HEK293 (cell line): ENCODE measurements at regions not wholly inside any gene's neighbourhood (a gene's known extent, or its start where the extent isn't known, plus 50 kb on each side); places are given as distances from the start of the nearest gene placed in this dataset.
A peak's percentile ranks its signal among the peaks of the same experiment; 100 is the strongest.

Experiments
- BCL11A ChIP-seq: fragments of 450-650 bp; formaldehyde crosslinking; IDR thresholded peaks from 2 replicates; pipeline ENCODE4 v1.5.1; 2016; ENCODE audit warnings: low read depth, missing biosample characterization, missing genetic modification characterization
- GLI2 ChIP-seq: fragments of 450-650 bp; formaldehyde crosslinking; IDR thresholded peaks from 2 replicates; pipeline ENCODE4; 2017; ENCODE audit warnings: missing biosample characterization, missing genetic modification characterization, low read depth, borderline replicate concordance
- RBAK ChIP-seq: fragments of 450-650 bp; formaldehyde crosslinking; IDR thresholded peaks from 2 replicates; pipeline ENCODE4 v1.5.1; 2016; ENCODE audit warnings: missing biosample characterization, missing genetic modification characterization
- REPIN1 ChIP-seq: fragments of 450-650 bp; formaldehyde crosslinking; IDR thresholded peaks from 2 replicates; pipeline ENCODE4 v1.5.1; 2017; ENCODE audit warnings: missing biosample characterization, missing genetic modification characterization, low read depth
- SP2 ChIP-seq: fragments of 450-650 bp; formaldehyde crosslinking; IDR thresholded peaks from 2 replicates; pipeline ENCODE4 v1.5.1; 2016; ENCODE audit warnings: missing biosample characterization, missing genetic modification characterization
- ZBTB20 ChIP-seq: fragments of 450-650 bp; formaldehyde crosslinking; IDR thresholded peaks from 2 replicates; pipeline ENCODE4 v1.5.1; 2016; ENCODE audit warnings: missing biosample characterization, missing genetic modification characterization
- ZBTB21 ChIP-seq: fragments of 450-650 bp; formaldehyde crosslinking; IDR thresholded peaks from 2 replicates; pipeline ENCODE4 v1.5.1; 2017; ENCODE audit warnings: missing biosample characterization, missing genetic modification characterization
- ZEB2 ChIP-seq: fragments of 450-650 bp; formaldehyde crosslinking; IDR thresholded peaks from 2 replicates; pipeline ENCODE4 v1.5.1; 2016; ENCODE audit warnings: missing biosample characterization, missing genetic modification characterization
- ZFHX2 ChIP-seq: fragments of 450-650 bp; formaldehyde crosslinking; conservative IDR thresholded peaks from 2 replicates; pipeline ENCODE4 v1.5.1; 2016; ENCODE audit warnings: missing biosample characterization, missing genetic modification characterization
- ZNF133 ChIP-seq: fragments of 450-650 bp; formaldehyde crosslinking; IDR thresholded peaks from 2 replicates; pipeline ENCODE4 v1.5.1; 2016; ENCODE audit warnings: missing biosample characterization, missing genetic modification characterization
- ZNF138 ChIP-seq: fragments of 450-650 bp; formaldehyde crosslinking; IDR thresholded peaks from 2 replicates; pipeline ENCODE4 v1.5.1; 2016; ENCODE audit warnings: missing biosample characterization, missing genetic modification characterization, borderline replicate concordance
- ZNF169 ChIP-seq: fragments of 450-650 bp; formaldehyde crosslinking; IDR thresholded peaks from 2 replicates; pipeline ENCODE4 v1.5.1; 2016; ENCODE audit warnings: missing biosample characterization, missing genetic modification characterization
- ZNF335 ChIP-seq: fragments of 450-650 bp; formaldehyde crosslinking; conservative IDR thresholded peaks from 2 replicates; pipeline ENCODE4 v1.5.1; 2016; ENCODE audit warnings: missing biosample characterization, missing genetic modification characterization
- ZNF354C ChIP-seq: fragments of 450-650 bp; formaldehyde crosslinking; IDR thresholded peaks from 2 replicates; pipeline ENCODE4 v1.5.1; 2016; ENCODE audit warnings: missing biosample characterization, missing genetic modification characterization, low read depth, borderline replicate concordance
- ZNF521 ChIP-seq: fragments of 450-650 bp; formaldehyde crosslinking; IDR thresholded peaks from 2 replicates; pipeline ENCODE4 v1.5.1; 2017; ENCODE audit warnings: missing biosample characterization, mild to moderate bottlenecking, missing genetic modification characterization
- ZNF544 ChIP-seq: fragments of 450-650 bp; formaldehyde crosslinking; IDR thresholded peaks from 2 replicates; pipeline ENCODE4 v1.5.0; 2017; ENCODE audit warnings: missing biosample characterization, missing genetic modification characterization
- ZNF560 ChIP-seq: fragments of 450-650 bp; formaldehyde crosslinking; IDR thresholded peaks from 2 replicates; pipeline ENCODE4 v1.5.1; 2017; ENCODE audit warnings: missing biosample characterization, missing genetic modification characterization, borderline replicate concordance
- ZNF561 ChIP-seq: fragments of 450-650 bp; IDR thresholded peaks from 2 replicates; pipeline ENCODE4 v1.5.1; 2018; ENCODE audit warnings: missing biosample characterization, missing genetic modification characterization, borderline replicate concordance
- ZNF658 ChIP-seq: fragments of 450-650 bp; formaldehyde crosslinking; IDR thresholded peaks from 2 replicates; pipeline ENCODE4; 2016; ENCODE audit warnings: missing biosample characterization, missing genetic modification characterization
- ZNF677 ChIP-seq: fragments of 450-650 bp; IDR thresholded peaks from 2 replicates; pipeline ENCODE4 v1.5.0; 2018; ENCODE audit warnings: missing biosample characterization, mild to moderate bottlenecking, missing genetic modification characterization, moderate library complexity
- ZNF785 ChIP-seq: fragments of 450-650 bp; formaldehyde crosslinking; IDR thresholded peaks from 2 replicates; pipeline ENCODE4 v1.5.1; 2016; ENCODE audit warnings: missing biosample characterization, missing genetic modification characterization
- ZNF830 ChIP-seq: fragments of 450-650 bp; IDR thresholded peaks from 2 replicates; pipeline ENCODE4 v1.5.0; 2018; ENCODE audit warnings: missing biosample characterization, missing genetic modification characterization, low read depth, mild to moderate bottlenecking, moderate library complexity
- ZNF837 ChIP-seq: fragments of 450-650 bp; formaldehyde crosslinking; IDR thresholded peaks from 2 replicates; pipeline ENCODE4 v1.5.1; 2016; ENCODE audit warnings: missing biosample characterization, missing genetic modification characterization
- TF ChIP-seq, protein P1 (sequence below): fragments of 450-650 bp; formaldehyde crosslinking; IDR thresholded peaks from 2 replicates; pipeline ENCODE4 v1.5.1; 2016; ENCODE audit warnings: missing biosample characterization, missing genetic modification characterization
- TF ChIP-seq, protein P2 (sequence below): fragments of 450-650 bp; IDR thresholded peaks from 2 replicates; pipeline ENCODE4 v1.5.1; 2018; ENCODE audit warnings: missing biosample characterization, mild to moderate bottlenecking, missing genetic modification characterization
- TF ChIP-seq, protein P3 (sequence below): fragments of 450-650 bp; formaldehyde crosslinking; IDR thresholded peaks from 2 replicates; pipeline ENCODE4 v1.5.1; 2016; ENCODE audit warnings: missing biosample characterization, missing genetic modification characterization
- TF ChIP-seq, protein P4 (sequence below): fragments of 450-650 bp; formaldehyde crosslinking; IDR thresholded peaks from 2 replicates; pipeline ENCODE4 v1.5.1; 2016; ENCODE audit warnings: missing biosample characterization, missing genetic modification characterization, low read depth
- TF ChIP-seq, protein P5 (sequence below): fragments of 450-650 bp; formaldehyde crosslinking; IDR thresholded peaks from 2 replicates; pipeline ENCODE4; 2016; ENCODE audit warnings: missing biosample characterization, missing genetic modification characterization
- TF ChIP-seq, protein P6 (sequence below): fragments of 450-650 bp; formaldehyde crosslinking; IDR thresholded peaks from 2 replicates; pipeline ENCODE4 v1.5.1; 2016; ENCODE audit warnings: missing biosample characterization, missing genetic modification characterization
- TF ChIP-seq, protein P7 (sequence below): fragments of 450-650 bp; formaldehyde crosslinking; IDR thresholded peaks from 2 replicates; pipeline ENCODE4 v1.5.1; 2016; ENCODE audit warnings: missing biosample characterization, missing genetic modification characterization

DNA sequence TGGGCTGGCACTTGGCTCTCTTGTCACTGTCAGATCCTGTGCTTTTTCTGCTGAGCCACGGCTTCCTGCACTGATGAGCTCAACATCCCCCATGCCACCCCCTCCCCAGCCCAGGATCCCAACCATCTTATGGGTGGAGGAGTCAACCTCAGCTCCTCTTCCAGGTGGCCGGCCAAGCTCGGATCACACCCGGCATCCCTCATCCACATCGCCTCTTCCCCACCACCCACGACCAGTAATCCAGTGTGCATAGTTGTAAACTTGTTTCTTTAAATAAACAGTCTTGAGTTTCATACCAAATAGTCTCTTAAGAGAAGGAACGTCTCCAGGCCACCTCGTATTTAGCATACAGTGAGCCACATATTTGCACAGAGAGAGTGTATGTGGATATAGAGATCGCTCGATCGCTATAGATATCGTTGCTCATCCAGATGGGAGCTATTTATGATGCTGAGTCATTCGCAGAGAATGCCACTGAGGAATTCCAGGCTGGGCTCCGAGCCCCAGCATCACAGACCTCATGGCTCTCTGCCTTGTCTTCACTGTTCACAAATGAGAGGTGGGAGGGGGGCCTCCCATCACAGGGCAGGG lies 61.8 kb upstream of the CPLX2 start (continued):
- TF ChIP-seq, protein P1, sequence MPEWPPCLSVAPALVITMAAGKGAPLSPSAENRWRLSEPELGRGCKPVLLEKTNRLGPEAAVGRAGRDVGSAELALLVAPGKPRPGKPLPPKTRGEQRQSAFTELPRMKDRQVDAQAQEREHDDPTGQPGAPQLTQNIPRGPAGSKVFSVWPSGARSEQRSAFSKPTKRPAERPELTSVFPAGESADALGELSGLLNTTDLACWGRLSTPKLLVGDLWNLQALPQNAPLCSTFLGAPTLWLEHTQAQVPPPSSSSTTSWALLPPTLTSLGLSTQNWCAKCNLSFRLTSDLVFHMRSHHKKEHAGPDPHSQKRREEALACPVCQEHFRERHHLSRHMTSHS = no peak
- TF ChIP-seq ZEB2 (tag by site-specific recombination) = 0 out of 2 replicates have a peak, but pooled peaks have one; percentile 28
- TF ChIP-seq ZFHX2 = peak; percentile 69
- TF ChIP-seq ZNF560 (tag by site-specific recombination) = no peak
- TF ChIP-seq, protein P2, sequence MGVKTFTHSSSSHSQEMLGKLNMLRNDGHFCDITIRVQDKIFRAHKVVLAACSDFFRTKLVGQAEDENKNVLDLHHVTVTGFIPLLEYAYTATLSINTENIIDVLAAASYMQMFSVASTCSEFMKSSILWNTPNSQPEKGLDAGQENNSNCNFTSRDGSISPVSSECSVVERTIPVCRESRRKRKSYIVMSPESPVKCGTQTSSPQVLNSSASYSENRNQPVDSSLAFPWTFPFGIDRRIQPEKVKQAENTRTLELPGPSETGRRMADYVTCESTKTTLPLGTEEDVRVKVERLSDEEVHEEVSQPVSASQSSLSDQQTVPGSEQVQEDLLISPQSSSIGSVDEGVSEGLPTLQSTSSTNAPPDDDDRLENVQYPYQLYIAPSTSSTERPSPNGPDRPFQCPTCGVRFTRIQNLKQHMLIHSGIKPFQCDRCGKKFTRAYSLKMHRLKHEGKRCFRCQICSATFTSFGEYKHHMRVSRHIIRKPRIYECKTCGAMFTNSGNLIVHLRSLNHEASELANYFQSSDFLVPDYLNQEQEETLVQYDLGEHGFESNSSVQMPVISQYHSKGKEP (tag by site-specific recombination) = no peak
- no peak for TF ChIP-seq ZNF830 (tag by site-specific recombination)
- no peak for TF ChIP-seq ZNF521 (tag by site-specific recombination)
- TF ChIP-seq GLI2 (tag by site-specific recombination) = no peak
- TF ChIP-seq, protein P3, sequence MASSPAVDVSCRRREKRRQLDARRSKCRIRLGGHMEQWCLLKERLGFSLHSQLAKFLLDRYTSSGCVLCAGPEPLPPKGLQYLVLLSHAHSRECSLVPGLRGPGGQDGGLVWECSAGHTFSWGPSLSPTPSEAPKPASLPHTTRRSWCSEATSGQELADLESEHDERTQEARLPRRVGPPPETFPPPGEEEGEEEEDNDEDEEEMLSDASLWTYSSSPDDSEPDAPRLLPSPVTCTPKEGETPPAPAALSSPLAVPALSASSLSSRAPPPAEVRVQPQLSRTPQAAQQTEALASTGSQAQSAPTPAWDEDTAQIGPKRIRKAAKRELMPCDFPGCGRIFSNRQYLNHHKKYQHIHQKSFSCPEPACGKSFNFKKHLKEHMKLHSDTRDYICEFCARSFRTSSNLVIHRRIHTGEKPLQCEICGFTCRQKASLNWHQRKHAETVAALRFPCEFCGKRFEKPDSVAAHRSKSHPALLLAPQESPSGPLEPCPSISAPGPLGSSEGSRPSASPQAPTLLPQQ (tag by site-specific recombination) = no peak
- TF ChIP-seq SP2 = no peak
- no peak for TF ChIP-seq ZNF658 (tag by site-specific recombination)
- TF ChIP-seq, protein P4, sequence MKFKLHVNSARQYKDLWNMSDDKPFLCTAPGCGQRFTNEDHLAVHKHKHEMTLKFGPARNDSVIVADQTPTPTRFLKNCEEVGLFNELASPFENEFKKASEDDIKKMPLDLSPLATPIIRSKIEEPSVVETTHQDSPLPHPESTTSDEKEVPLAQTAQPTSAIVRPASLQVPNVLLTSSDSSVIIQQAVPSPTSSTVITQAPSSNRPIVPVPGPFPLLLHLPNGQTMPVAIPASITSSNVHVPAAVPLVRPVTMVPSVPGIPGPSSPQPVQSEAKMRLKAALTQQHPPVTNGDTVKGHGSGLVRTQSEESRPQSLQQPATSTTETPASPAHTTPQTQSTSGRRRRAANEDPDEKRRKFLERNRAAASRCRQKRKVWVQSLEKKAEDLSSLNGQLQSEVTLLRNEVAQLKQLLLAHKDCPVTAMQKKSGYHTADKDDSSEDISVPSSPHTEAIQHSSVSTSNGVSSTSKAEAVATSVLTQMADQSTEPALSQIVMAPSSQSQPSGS (tag by site-specific recombination) = no peak
- TF ChIP-seq ZBTB20 (tag by site-specific recombination) = no peak
- TF ChIP-seq ZNF785 (tag by site-specific recombination) = no peak
- 0 out of 2 replicates have a peak, but pooled peaks have one; percentile 33 for TF ChIP-seq ZBTB21 (tag by site-specific recombination)
- TF ChIP-seq, protein P5, sequence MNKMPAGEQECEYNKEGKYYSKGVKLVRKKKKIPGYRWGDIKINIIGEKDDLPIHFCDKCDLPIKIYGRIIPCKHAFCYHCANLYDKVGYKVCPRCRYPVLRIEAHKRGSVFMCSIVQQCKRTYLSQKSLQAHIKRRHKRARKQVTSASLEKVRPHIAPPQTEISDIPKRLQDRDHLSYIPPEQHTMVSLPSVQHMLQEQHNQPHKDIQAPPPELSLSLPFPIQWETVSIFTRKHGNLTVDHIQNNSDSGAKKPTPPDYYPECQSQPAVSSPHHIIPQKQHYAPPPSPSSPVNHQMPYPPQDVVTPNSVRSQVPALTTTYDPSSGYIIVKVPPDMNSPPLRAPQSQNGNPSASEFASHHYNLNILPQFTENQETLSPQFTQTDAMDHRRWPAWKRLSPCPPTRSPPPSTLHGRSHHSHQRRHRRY (tag by site-specific recombination) = no peak
- no peak for TF ChIP-seq ZNF837 (tag by site-specific recombination)
- TF ChIP-seq, protein P6, sequence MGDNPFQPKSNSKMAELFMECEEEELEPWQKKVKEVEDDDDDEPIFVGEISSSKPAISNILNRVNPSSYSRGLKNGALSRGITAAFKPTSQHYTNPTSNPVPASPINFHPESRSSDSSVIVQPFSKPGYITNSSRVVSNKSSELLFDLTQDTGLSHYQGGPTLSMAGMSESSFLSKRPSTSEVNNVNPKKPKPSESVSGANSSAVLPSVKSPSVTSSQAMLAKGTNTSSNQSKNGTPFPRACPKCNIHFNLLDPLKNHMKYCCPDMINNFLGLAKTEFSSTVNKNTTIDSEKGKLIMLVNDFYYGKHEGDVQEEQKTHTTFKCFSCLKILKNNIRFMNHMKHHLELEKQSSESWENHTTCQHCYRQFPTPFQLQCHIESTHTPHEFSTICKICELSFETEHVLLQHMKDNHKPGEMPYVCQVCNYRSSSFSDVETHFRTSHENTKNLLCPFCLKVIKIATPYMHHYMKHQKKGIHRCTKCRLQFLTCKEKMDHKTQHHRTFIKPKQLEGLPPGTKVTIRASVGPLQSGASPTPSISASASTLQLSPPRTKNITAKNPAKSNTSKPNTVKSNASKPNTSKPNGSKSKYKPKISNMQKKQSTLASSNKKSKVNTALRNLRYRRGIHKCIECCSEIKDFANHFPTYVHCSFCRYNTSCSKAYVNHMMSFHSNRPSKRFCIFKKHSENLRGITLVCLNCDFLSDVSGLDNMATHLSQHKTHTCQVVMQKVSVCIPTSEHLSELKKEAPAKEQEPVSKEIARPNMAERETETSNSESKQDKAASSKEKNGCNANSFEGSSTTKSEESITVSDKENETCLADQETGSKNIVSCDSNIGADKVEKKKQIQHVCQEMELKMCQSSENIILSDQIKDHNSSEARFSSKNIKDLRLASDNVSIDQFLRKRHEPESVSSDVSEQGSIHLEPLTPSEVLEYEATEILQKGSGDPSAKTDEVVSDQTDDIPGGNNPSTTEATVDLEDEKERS (tag by site-specific recombination) = no peak
- TF ChIP-seq ZNF138 (tag by site-specific recombination) = no peak
- TF ChIP-seq RBAK = no peak
- TF ChIP-seq ZNF677 (tag by site-specific recombination) = no peak
- TF ChIP-seq ZNF133 (tag by site-specific recombination) = no peak
- no peak for TF ChIP-seq ZNF561
- TF ChIP-seq BCL11A (tag by site-specific recombination) = no peak
- no peak for TF ChIP-seq ZNF169 (tag by site-specific recombination)
- no peak for TF ChIP-seq ZNF544 (tag by site-specific recombination)
- TF ChIP-seq, protein P7, sequence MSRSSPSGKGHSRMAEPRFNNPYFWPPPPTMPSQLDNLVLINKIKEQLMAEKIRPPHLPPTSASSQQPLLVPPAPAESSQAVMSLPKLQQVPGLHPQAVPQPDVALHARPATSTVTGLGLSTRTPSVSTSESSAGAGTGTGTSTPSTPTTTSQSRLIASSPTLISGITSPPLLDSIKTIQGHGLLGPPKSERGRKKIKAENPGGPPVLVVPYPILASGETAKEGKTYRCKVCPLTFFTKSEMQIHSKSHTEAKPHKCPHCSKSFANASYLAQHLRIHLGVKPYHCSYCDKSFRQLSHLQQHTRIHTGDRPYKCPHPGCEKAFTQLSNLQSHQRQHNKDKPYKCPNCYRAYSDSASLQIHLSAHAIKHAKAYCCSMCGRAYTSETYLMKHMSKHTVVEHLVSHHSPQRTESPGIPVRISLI (tag by site-specific recombination) = no peak
- 0 out of 2 replicates have a peak, but pooled peaks have one; percentile 14 for TF ChIP-seq ZNF335 (tag by site-specific recombination)
- no peak for TF ChIP-seq ZNF354C (tag by site-specific recombination)
- no peak for TF ChIP-seq REPIN1 (tag by site-specific recombination)
